GM12892 (cell line): ENCODE measurements at regions not wholly inside any gene's neighbourhood (a gene's known extent, or its start where the extent isn't known, plus 50 kb on each side); places are given as distances from the start of the nearest gene placed in this dataset.

ENCODE experiments used
- POLR2A ChIP-seq: IDR thresholded peaks from 2 replicates; pipeline ENCODE4 v1.6.1; 2011; ENCODE audit warnings: low read depth, low read length, control low read depth
- TAF1 ChIP-seq: IDR thresholded peaks from 2 replicates; pipeline ENCODE4 v1.6.1; 2011; ENCODE audit warnings: low read depth, mild to moderate bottlenecking, control low read depth, low read length, borderline replicate concordance

DNA sequence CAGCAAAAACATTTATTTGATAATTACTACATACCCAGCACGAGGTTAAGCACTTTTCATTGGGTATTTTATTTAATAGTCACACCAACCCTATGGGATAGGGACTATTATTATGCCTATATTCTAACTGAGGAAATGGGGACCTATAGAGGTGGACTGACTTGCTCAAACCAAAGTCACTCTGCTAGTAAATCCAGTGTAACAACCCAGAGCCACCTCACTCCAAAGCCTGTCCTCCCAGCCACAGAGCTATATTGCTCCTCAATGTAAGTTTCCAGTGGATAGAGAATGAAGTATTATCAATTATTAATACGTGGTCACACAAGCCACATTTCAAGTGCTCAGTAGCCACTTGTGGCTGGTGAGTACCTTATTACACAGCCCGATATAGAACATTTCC is 97.5 kb downstream of the RGS2 start:
- TF ChIP-seq POLR2A (no peak), TAF1 (no peak)
